GM20000 (cell line): ENCODE measurements at regions not wholly inside any gene's neighbourhood (a gene's known extent, or its start where the extent isn't known, plus 50 kb on each side); places are given as distances from the start of the nearest gene placed in this dataset.

Experiments used
- DNase-seq: peaks from one replicate; pipeline ENCODE4 v3.0.0; 2012; ENCODE audit warnings: low spot score
- TF ChIP-seq, protein P1 (sequence below): IDR thresholded peaks from 2 replicates; pipeline ENCODE4 v1.5.1; 2012; ENCODE audit warnings: mild to moderate bottlenecking, control low read depth; ENCODE audit errors: extremely low read depth, missing control alignments

DNA sequence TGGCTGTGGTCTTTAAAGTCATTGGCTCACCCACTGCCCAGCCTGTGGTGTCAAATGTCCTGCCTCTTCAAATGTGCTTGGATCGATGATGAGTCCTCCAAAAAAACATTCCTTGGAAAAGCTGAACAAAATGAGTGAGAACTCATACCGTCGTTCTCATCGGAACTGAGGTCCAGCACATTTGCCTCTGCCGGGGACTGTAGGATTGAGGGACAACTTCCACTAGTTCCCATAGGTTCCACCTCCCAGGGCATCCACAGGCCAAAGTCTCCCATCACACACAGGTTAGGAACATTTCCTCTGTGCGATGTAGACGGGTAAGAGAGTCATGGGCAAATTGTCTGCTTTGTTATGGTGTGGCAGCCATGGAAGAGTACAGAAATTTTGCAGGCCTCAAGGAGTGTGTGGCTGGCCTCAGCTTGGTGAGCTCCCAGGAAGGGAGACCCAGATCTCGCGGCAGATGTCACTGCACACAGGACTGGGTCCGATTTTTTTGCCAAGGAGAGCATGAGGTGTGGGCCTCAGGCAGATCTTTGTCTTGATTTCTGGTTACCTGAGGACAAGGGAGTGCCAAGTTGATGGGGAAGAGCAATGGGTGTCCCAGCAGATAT, 115.7 kb downstream of the SNRPN start:
- TF ChIP-seq, protein P1, sequence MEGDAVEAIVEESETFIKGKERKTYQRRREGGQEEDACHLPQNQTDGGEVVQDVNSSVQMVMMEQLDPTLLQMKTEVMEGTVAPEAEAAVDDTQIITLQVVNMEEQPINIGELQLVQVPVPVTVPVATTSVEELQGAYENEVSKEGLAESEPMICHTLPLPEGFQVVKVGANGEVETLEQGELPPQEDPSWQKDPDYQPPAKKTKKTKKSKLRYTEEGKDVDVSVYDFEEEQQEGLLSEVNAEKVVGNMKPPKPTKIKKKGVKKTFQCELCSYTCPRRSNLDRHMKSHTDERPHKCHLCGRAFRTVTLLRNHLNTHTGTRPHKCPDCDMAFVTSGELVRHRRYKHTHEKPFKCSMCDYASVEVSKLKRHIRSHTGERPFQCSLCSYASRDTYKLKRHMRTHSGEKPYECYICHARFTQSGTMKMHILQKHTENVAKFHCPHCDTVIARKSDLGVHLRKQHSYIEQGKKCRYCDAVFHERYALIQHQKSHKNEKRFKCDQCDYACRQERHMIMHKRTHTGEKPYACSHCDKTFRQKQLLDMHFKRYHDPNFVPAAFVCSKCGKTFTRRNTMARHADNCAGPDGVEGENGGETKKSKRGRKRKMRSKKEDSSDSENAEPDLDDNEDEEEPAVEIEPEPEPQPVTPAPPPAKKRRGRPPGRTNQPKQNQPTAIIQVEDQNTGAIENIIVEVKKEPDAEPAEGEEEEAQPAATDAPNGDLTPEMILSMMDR, result no peak
- no peak for DNase-seq

DNA sequence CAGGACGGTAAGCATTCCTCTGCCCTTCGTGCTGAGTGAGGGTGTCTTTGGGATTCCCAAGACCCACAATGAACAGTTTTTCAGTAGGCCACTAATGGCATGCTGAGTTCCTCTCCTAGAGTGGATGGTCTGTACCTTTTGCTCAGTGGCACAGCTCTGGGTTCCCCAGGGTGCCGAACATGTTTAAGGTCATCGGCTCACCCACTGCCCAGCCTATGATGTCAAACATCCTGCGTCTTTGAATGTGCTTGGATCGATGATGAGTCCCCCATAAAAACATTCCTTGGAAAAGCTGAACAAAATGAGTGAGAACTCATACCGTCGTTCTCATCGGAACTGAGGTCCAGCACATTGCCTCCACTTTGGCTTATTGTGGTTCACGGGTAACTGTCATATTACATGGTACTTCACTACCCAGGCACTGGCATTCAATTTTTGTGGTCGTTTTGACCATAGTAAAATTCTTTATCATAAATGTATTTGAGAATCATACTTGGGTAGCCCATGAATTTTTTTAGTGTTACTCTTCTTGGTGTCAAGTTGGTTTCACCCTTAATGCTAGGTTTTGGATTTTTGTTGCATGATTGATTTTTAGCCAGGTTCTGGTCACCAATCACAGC, 118.2 kb downstream of the SNRPN start:
- TF ChIP-seq, protein P1, result no peak
- DNase-seq, result no peak

DNA sequence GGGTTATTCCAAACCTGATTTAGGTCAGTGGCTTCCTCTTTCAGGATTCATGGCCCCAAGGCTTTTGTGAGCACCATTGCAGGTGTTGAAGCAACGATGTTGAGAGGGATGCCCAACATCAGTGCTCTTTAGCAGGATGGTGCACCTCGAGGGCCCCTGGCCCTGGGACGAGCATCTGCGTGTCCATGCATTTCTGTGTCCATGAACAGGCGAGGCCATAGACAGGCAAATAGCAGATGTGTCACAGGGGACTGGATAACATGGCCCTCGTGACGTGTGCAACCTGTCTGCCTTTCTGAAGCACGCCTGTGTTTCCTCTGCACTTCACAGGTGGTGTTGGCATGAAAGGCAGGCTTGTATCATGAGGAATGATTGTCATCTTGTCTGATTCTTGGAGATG, 132.3 kb downstream of the SNRPN start:
- DNase-seq, result no peak
- TF ChIP-seq, protein P1, result no peak

DNA sequence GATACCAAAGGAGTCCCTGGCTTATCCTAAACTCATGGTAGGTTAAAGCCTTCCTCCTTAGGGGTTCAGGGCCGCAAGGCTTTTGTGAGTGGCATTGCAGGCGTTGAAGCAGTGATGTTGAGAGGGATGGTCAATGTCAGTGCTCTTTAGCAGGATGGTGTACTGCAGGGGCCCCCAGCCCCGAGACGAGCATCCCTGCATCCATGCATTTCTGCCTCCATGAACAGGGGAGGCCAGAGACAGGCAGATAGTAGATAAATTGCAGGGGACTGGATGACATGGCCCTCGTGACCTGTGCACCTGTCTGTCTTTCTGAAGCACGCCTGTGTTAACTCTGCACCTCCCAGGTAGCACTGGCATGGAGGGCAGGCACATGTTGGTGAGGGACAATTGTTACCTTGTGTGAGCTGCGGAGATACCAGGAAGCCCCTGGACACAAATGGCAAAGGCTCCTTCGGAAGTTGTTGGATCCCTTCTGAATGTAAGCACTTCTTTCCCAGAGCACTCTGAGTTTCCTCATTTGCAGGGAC, 133.5 kb downstream of the SNRPN start:
- DNase-seq, result no peak
- TF ChIP-seq, protein P1, result no peak

DNA sequence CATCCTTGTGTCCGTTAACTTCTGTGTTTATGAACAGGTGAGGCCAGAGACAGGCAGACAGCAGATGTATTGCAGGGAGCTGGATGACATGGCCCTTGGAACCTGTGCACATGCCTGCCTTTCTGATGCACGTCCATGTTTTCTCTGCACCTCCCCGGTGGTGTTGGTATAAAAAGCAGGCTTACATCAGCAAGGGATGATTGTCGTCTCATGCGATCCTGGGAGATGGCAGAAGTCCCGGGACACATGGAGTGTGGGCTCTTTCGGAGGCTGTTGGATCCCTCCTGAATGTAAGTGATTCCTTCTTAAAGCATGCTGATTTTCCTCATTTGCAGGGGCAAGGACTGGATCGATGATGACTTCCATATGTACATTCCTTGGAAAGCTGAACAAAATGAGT, 134.8 kb downstream of the SNRPN start:
- TF ChIP-seq, protein P1, result no peak
- DNase-seq, result no peak

DNA sequence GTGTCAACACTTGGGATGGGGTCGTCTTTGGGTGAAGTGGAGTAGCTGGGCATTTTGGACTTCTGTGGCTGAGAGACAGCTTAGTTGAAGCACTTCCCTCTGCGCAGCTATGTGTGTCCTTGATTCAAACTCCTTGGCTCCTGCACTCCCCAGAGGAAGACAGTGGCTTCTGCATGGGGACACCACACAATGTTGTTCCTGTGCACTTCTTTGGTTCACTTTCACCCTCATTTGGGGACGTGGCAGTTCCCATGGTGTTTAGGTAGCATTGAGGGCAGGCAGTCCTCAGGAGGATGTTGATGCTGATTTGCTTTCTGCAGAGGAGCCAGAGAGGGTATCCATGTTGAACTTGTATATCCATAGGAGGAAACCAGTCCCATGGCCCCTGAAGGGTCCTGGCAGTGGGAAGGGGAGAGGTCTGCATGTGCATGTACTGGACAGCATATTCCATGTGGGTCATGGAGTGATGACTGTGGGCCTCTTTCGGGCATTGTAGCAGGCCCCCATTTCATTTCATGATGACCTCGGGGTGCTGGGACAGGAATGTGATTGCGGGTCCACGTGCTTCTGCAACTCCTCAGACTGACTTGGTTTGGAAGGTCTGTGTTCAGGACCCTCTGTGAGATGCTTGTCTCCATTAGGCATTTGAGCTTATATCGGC, 135.4 kb downstream of the SNRPN start:
- TF ChIP-seq, protein P1, result no peak
- no peak for DNase-seq
